ENCODE measurements at regions not wholly inside any gene's neighbourhood (a gene's known extent, or its start where the extent isn't known, plus 50 kb on each side); places are given as distances from the start of the nearest gene placed in this dataset.

- WGBS (ENCODE audit: insufficient coverage): no CpG with 5 or more reads among the region's 3 CpGs
- Histone ChIP-seq H3K4me3 (ENCODE audit: control insufficient read depth in 1 of 2, extremely low read depth in 1 of 2, low read length in 1 of 2) (no peak overlapping the region), H3K27ac (ENCODE audit: low read length) (no peak overlapping the region), H3K36me3 (ENCODE audit: control insufficient read depth in 2 of 2, extremely low read depth in 1 of 2, insufficient read depth in 1 of 2, low read length in 1 of 2) (no peaks in the 10 kb centered on the region), H3K9me3 (no peaks in the 10 kb centered on the region), H3K27me3 (replicated peaks in 1 of 2; ENCODE audit: control insufficient read depth in 2 of 2, extremely low read depth in 1 of 2, insufficient read depth in 2 of 2, low read length in 1 of 2) (no peaks in the 10 kb centered on the region), H3K4me1 (ENCODE audit: control insufficient read depth in 1 of 2, extremely low read depth in 1 of 2, insufficient read depth in 2 of 2, low read length in 2 of 2) (peaks cover 0 to 2% of the 10 kb centered on the region in 2 experiments)
- DNase-seq (no peak), ATAC-seq (replicated peaks in 1 of 4) (no peak)
- CTCF ChIA-PET: no interaction called here
- POLR2A ChIA-PET: no interaction called here
- no peaks in the 10 kb centered on the region for H3K36me3 Mint-ChIP-seq
- H3K27ac Mint-ChIP-seq: no peak overlapping the region
- H3K4me3 Mint-ChIP-seq: no peak overlapping the region
- no peaks in the 10 kb centered on the region for H3K9me3 Mint-ChIP-seq
- H3K27me3 Mint-ChIP-seq: no peaks in the 10 kb centered on the region
- H3K4me1 Mint-ChIP-seq: peaks cover 2 to 11% (median 2%) of the 10 kb centered on the region in 3 donors
These were observed 327.5 kb downstream of the ARPP21 start for GRCh38 chr3:35966629-35967464.

- no peaks in the 10 kb centered on the region for H3K36me3 Mint-ChIP-seq
- Histone ChIP-seq H3K4me3 (ENCODE audit: control insufficient read depth in 1 of 2, extremely low read depth in 1 of 2, low read length in 1 of 2) (no peak overlapping the region), H3K36me3 (ENCODE audit: control insufficient read depth in 2 of 2, extremely low read depth in 1 of 2, insufficient read depth in 1 of 2, low read length in 1 of 2) (no peaks in the 10 kb centered on the region), H3K9me3 (no peaks in the 10 kb centered on the region), H3K27ac (ENCODE audit: low read length) (no peak overlapping the region), H3K4me1 (ENCODE audit: control insufficient read depth in 1 of 2, extremely low read depth in 1 of 2, insufficient read depth in 2 of 2, low read length in 2 of 2) (peaks cover 0 to 2% of the 10 kb centered on the region in 2 experiments), H3K27me3 (replicated peaks in 1 of 2; ENCODE audit: control insufficient read depth in 2 of 2, extremely low read depth in 1 of 2, insufficient read depth in 2 of 2, low read length in 1 of 2) (no peaks in the 10 kb centered on the region)
- ATAC-seq (replicated peaks in 1 of 4) (no peak), DNase-seq (no peak)
- no peak overlapping the region for H3K4me3 Mint-ChIP-seq
- CTCF ChIA-PET: no interaction called here
- H3K9me3 Mint-ChIP-seq: no peaks in the 10 kb centered on the region
- POLR2A ChIA-PET: no interaction called here
- no CpG with 5 or more reads among the region's 1 CpG for WGBS (ENCODE audit: insufficient coverage)
- peaks cover 2 to 11% (median 2%) of the 10 kb centered on the region in 3 donors for H3K4me1 Mint-ChIP-seq
- H3K27me3 Mint-ChIP-seq: no peaks in the 10 kb centered on the region
- no peak overlapping the region for H3K27ac Mint-ChIP-seq
These were observed 328.8 kb downstream of the ARPP21 start for GRCh38 chr3:35968043-35968622.

DNA sequence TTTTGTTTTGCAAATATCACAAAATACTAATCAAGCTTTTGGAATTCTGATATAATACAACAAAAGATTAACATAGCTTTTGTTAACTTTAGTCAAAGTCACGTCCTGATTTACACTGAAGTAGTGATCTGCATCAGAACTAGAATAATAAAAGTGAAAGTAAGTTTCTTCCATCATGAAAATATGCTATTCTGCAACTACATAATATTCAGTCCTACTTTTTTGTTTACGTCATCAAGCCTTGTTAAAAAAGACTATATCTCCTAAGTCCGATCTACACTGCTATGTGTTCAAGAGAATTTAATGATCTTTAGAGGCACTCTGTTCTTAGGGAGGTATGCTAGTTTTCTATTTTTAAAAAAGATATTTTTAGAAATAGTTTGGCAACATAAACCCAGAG lies 330.1 kb downstream of the ARPP21 start:
- Histone ChIP-seq H3K4me3 (ENCODE audit: control insufficient read depth in 1 of 2, extremely low read depth in 1 of 2, low read length in 1 of 2) (no peak overlapping the region), H3K27ac (ENCODE audit: low read length) (no peak overlapping the region), H3K9me3 (no peaks in the 10 kb centered on the region), H3K4me1 (ENCODE audit: control insufficient read depth in 1 of 2, extremely low read depth in 1 of 2, insufficient read depth in 2 of 2, low read length in 2 of 2) (peaks cover 0 to 2% of the 10 kb centered on the region in 2 experiments), H3K27me3 (replicated peaks in 1 of 2; ENCODE audit: control insufficient read depth in 2 of 2, extremely low read depth in 1 of 2, insufficient read depth in 2 of 2, low read length in 1 of 2) (no peaks in the 10 kb centered on the region), H3K36me3 (ENCODE audit: control insufficient read depth in 2 of 2, extremely low read depth in 1 of 2, insufficient read depth in 1 of 2, low read length in 1 of 2) (no peaks in the 10 kb centered on the region)
- peaks cover 2 to 11% (median 2%) of the 10 kb centered on the region in 3 donors for H3K4me1 Mint-ChIP-seq
- ATAC-seq (replicated peaks in 1 of 4): no peak
- H3K9me3 Mint-ChIP-seq: peaks cover 0 to 3% (median 0%) of the 10 kb centered on the region in 3 donors
- ChIA-PET POLR2A (no interaction called here), CTCF (interaction anchor here in 1 of 2 donors (0.5 kb wide), 1 partner anchor 11 kb away, joined by 3 read pairs; no protein-coding TSS in a partner anchor)
- no peak for DNase-seq
- H3K27ac Mint-ChIP-seq: no peak overlapping the region
- H3K36me3 Mint-ChIP-seq: no peaks in the 10 kb centered on the region
- H3K27me3 Mint-ChIP-seq: no peaks in the 10 kb centered on the region
- no CpG with 5 or more reads among the region's 3 CpGs for WGBS (ENCODE audit: insufficient coverage)
- peak overlapping the region in 1 of 3 donors; percentile 3 for H3K4me3 Mint-ChIP-seq

- Histone ChIP-seq H3K36me3 (ENCODE audit: control insufficient read depth in 2 of 2, extremely low read depth in 1 of 2, insufficient read depth in 1 of 2, low read length in 1 of 2) (no peaks in the 10 kb centered on the region), H3K27ac (ENCODE audit: low read length) (no peak overlapping the region), H3K4me3 (ENCODE audit: control insufficient read depth in 1 of 2, extremely low read depth in 1 of 2, low read length in 1 of 2) (no peak overlapping the region), H3K9me3 (no peaks in the 10 kb centered on the region), H3K27me3 (replicated peaks in 1 of 2; ENCODE audit: control insufficient read depth in 2 of 2, extremely low read depth in 1 of 2, insufficient read depth in 2 of 2, low read length in 1 of 2) (no peaks in the 10 kb centered on the region), H3K4me1 (ENCODE audit: control insufficient read depth in 1 of 2, extremely low read depth in 1 of 2, insufficient read depth in 2 of 2, low read length in 2 of 2) (peaks cover 0 to 2% of the 10 kb centered on the region in 2 experiments)
- DNase-seq: no peak
- ChIA-PET POLR2A (no interaction called here), CTCF (no interaction called here)
- ATAC-seq (replicated peaks in 1 of 4): no peak
- no peaks in the 10 kb centered on the region for H3K36me3 Mint-ChIP-seq
- H3K27me3 Mint-ChIP-seq: no peaks in the 10 kb centered on the region
- peaks cover 0 to 3% (median 0%) of the 10 kb centered on the region in 3 donors for H3K9me3 Mint-ChIP-seq
- H3K4me1 Mint-ChIP-seq: peaks cover 2 to 11% (median 2%) of the 10 kb centered on the region in 3 donors
- H3K4me3 Mint-ChIP-seq: no peak overlapping the region
- no peak overlapping the region for H3K27ac Mint-ChIP-seq
- no CpG with 5 or more reads among the region's 2 CpGs for WGBS (ENCODE audit: insufficient coverage)
These were observed 331.5 kb downstream of the ARPP21 start for GRCh38 chr3:35970793-35971192.

DNA sequence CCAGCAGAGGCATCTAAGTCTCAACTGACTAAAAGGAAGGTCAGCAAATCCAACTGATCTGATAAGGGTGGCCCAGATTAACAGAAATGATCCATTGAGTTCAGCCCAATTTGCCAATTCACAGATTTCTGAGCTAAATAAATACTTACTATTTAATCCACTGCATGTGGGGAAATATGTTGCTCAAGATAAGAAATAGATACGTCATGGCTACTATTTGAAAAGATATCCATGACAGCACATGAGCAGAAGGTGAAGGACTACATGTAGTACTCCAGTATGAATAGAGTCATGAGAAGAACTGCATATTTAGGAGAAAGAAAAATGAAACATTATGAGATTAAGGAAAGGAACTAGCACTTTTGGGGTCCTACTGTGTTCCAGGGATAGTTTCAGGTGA lies 332.4 kb downstream of the ARPP21 start:
- no peaks in the 10 kb centered on the region for H3K36me3 Mint-ChIP-seq
- H3K9me3 Mint-ChIP-seq: peaks cover 0 to 3% (median 0%) of the 10 kb centered on the region in 3 donors
- WGBS (ENCODE audit: insufficient coverage): no CpG with 5 or more reads among the region's 1 CpG
- DNase-seq: no peak
- H3K27ac ChIP-seq (ENCODE audit: low read length): no peak overlapping the region
- H3K4me3 ChIP-seq (ENCODE audit: control insufficient read depth in 1 of 2, extremely low read depth in 1 of 2, low read length in 1 of 2): no peak overlapping the region
- H3K27ac Mint-ChIP-seq: no peak overlapping the region
- no peak overlapping the region for H3K4me3 Mint-ChIP-seq
- no peaks in the 10 kb centered on the region for H3K27me3 ChIP-seq (replicated peaks in 1 of 2; ENCODE audit: control insufficient read depth in 2 of 2, extremely low read depth in 1 of 2, insufficient read depth in 2 of 2, low read length in 1 of 2)
- peaks cover 0 to 2% of the 10 kb centered on the region in 2 experiments for H3K4me1 ChIP-seq (ENCODE audit: control insufficient read depth in 1 of 2, extremely low read depth in 1 of 2, insufficient read depth in 2 of 2, low read length in 2 of 2)
- no peak for ATAC-seq (replicated peaks in 1 of 4)
- no peaks in the 10 kb centered on the region for H3K27me3 Mint-ChIP-seq
- CTCF ChIA-PET: no interaction called here
- POLR2A ChIA-PET: no interaction called here
- H3K9me3 ChIP-seq: no peaks in the 10 kb centered on the region
- peaks cover 2 to 11% (median 2%) of the 10 kb centered on the region in 3 donors for H3K4me1 Mint-ChIP-seq
- no peaks in the 10 kb centered on the region for H3K36me3 ChIP-seq (ENCODE audit: control insufficient read depth in 2 of 2, extremely low read depth in 1 of 2, insufficient read depth in 1 of 2, low read length in 1 of 2)

- Histone ChIP-seq H3K27ac (ENCODE audit: low read length) (no peak overlapping the region), H3K36me3 (ENCODE audit: control insufficient read depth in 2 of 2, extremely low read depth in 1 of 2, insufficient read depth in 1 of 2, low read length in 1 of 2) (no peaks in the 10 kb centered on the region), H3K27me3 (replicated peaks in 1 of 2; ENCODE audit: control insufficient read depth in 2 of 2, extremely low read depth in 1 of 2, insufficient read depth in 2 of 2, low read length in 1 of 2) (no peaks in the 10 kb centered on the region), H3K4me3 (ENCODE audit: control insufficient read depth in 1 of 2, extremely low read depth in 1 of 2, low read length in 1 of 2) (no peak overlapping the region), H3K9me3 (no peaks in the 10 kb centered on the region), H3K4me1 (ENCODE audit: control insufficient read depth in 1 of 2, extremely low read depth in 1 of 2, insufficient read depth in 2 of 2, low read length in 2 of 2) (peaks cover 0 to 2% of the 10 kb centered on the region in 2 experiments)
- no peak for ATAC-seq (replicated peaks in 1 of 4)
- ChIA-PET POLR2A (no interaction called here), CTCF (no interaction called here)
- no peak for DNase-seq
- no peaks in the 10 kb centered on the region for H3K27me3 Mint-ChIP-seq
- no peak overlapping the region for H3K4me3 Mint-ChIP-seq
- H3K36me3 Mint-ChIP-seq: no peaks in the 10 kb centered on the region
- H3K27ac Mint-ChIP-seq: no peak overlapping the region
- peaks cover 0 to 3% (median 0%) of the 10 kb centered on the region in 3 donors for H3K9me3 Mint-ChIP-seq
- H3K4me1 Mint-ChIP-seq: peaks cover 2 to 11% (median 2%) of the 10 kb centered on the region in 3 donors
These were observed 335.5 kb downstream of the ARPP21 start for GRCh38 chr3:35974872-35975271.
